Activated CD8-positive, alpha-beta T cell treated with anti-CD3 and anti-CD28 coated beads, Interleukin-2, amount 10 ng/mL, durations not matched to agents 7 days and 5 days (primary cell): ENCODE measurements at regions not wholly inside any gene's neighbourhood (a gene's known extent, or its start where the extent isn't known, plus 50 kb on each side); places are given as distances from the start of the nearest gene placed in this dataset.

ENCODE experiments used
- ATAC-seq: fragments of 150-1000 bp; cut with Tn5 transposase; one replicate; pipeline ENCODE4 v1.10.0; 2021; ENCODE audit warnings: moderate library complexity
- CTCF ChIA-PET: fragments of 350-600 bp; sonication (Branson Sonifier 250); formaldehyde crosslinking; loops from one replicate; lab custom pipeline; 2021; ENCODE audit warnings: antibody characterized with exemption; lab: Charles Lee
- POLR2A ChIA-PET: fragments of 350-600 bp; sonication (Branson Sonifier 250); formaldehyde crosslinking; loops from one replicate; lab custom pipeline; 2021; ENCODE audit warnings: antibody characterized with exemption; lab: Charles Lee
- DNase-seq: peaks from one replicate; pipeline ENCODE4 v3.0.0-alpha.2; 2020
- H3K27ac Mint-ChIP-seq: one replicate; pipeline ENCODE4 v1.8.0; 2021; ENCODE audit warnings: mild to moderate bottlenecking, mixed read lengths
- H3K27me3 Mint-ChIP-seq: one replicate; pipeline ENCODE4 v1.8.0; 2021; ENCODE audit warnings: low read depth, mixed read lengths
- H3K36me3 Mint-ChIP-seq: one replicate; pipeline ENCODE4 v1.8.0; 2021; ENCODE audit warnings: low read depth, mixed read lengths
- H3K4me1 Mint-ChIP-seq: one replicate; pipeline ENCODE4 v1.8.0; 2021; ENCODE audit warnings: low read depth, mixed read lengths
- H3K4me3 Mint-ChIP-seq: one replicate; pipeline ENCODE4 v1.8.0; 2021; ENCODE audit warnings: mild to moderate bottlenecking, mixed read lengths
- H3K9me3 Mint-ChIP-seq: one replicate; pipeline ENCODE4 v1.8.0; 2022; ENCODE audit warnings: mixed read lengths; ENCODE audit not compliant: insufficient read depth

DNA sequence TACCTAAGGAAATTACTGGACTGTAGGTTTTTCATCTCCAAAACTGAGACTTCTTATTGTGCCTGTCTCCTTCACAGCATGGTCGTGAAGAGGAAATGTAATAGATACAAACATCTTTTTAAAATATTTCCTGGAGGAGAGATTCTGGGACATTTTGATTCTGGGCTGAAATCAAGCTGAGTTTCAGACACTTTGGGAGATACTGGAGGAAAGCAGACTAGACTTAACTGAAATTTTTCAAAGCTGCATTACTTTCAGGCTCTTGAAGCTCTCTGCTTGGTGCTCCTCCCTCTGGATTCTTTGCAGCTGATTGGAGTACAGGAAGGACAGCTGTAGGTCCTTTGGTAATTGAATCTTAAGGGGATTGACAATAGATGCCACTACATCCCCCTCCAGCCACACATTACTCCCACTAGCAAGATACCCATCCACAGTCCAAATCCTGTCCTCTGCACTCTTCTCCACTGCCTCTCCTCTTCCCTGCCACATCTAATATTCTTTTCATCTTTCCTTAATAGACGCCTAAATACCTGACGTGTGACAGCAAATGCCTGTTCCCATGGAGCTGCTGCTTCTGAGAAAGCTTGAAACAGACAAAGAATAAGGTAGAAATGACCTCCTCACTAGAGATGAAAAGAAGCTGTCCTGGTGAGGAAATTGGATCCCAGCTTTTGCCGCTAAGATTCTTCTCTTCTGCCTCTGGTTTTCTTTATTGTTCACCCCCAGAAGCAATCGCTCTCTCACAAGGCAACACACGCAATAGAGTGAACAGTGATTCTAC lies 111.5 kb upstream of the PHYHIPL start:
- POLR2A ChIA-PET, result interaction anchor here (0.6 kb wide), 1 partner anchor 77 kb away, joined by 3 read pairs; no protein-coding TSS in a partner anchor

GRCh38 chr10:59068581-59069191 lies 107.8 kb upstream of the PHYHIPL start:
- Mint-ChIP-seq H3K36me3 (no peaks in the 10 kb centered on the region), H3K27ac (no peak overlapping the region), H3K9me3 (no peaks in the 10 kb centered on the region), H3K27me3 (no peaks in the 10 kb centered on the region), H3K4me3 (no peak overlapping the region), H3K4me1 (no peaks in the 10 kb centered on the region)
- DNase-seq (no peak), ATAC-seq (no peak)
- ChIA-PET POLR2A (no interaction called here), CTCF (no interaction called here)

More for the DNA sequence above, 111.5 kb upstream of the PHYHIPL start:
- H3K27me3 Mint-ChIP-seq, result no peaks in the 10 kb centered on the region
- CTCF ChIA-PET, result no interaction called here
- no peaks in the 10 kb centered on the region for H3K9me3 Mint-ChIP-seq
- H3K4me3 Mint-ChIP-seq, result no peak overlapping the region
- ATAC-seq, result no peak
- no peak for DNase-seq
- H3K4me1 Mint-ChIP-seq, result no peaks in the 10 kb centered on the region
- no peak overlapping the region for H3K27ac Mint-ChIP-seq
- no peaks in the 10 kb centered on the region for H3K36me3 Mint-ChIP-seq

DNA sequence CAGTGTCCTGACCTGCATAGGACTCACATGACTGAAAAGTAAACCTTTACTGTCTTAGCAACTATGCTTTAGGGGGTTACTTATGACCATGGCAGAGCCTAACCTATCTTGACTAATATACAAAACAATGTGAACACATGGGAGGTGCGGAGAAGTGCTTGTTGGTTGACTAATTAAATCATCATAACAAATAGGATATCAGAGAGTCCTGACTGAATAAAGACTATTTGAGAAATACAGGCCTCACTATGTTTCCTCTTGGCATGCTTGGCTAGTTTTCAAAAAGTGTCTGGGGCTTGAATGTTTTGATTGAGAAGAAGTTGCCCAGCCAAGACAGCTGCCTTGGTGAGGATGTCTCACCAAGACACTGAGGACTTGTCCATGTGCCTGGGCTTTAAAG lies 104.4 kb upstream of the PHYHIPL start:
- H3K27ac Mint-ChIP-seq, result no peak overlapping the region
- DNase-seq (no peak), ATAC-seq (no peak)
- POLR2A ChIA-PET, result no interaction called here
- no peaks in the 10 kb centered on the region for H3K27me3 Mint-ChIP-seq
- no peaks in the 10 kb centered on the region for H3K4me1 Mint-ChIP-seq
- no peaks in the 10 kb centered on the region for H3K9me3 Mint-ChIP-seq
- H3K36me3 Mint-ChIP-seq, result no peaks in the 10 kb centered on the region
- H3K4me3 Mint-ChIP-seq, result no peak overlapping the region
- CTCF ChIA-PET, result no interaction called here

DNA sequence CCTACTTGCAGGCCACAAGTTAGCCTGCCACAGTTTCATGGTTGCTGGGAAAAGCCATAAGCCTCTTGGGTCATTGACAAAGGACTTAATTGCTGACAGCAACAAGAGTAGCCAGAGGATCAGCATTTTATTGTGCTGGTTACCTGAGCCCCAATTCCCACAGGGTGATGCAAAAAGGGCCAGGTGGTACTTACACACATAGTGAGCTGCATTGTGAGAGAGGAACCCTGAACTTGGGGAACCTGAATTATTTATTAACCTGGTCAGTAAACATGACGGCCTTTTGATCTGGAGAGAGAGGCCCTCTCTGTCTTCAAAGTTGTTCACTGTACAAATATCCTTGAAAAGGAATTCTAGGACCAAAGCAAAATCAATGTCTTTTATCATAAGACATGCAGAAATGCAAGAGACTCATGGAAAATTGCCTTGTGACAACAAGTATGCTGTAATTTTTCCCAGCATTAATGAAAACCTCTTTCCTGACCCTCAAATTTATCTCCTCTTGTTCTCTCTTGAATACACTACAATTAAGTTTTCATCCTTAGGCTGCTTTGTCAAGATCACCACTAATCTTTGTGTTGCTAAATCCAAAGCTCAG lies 102.9 kb upstream of the PHYHIPL start:
- H3K4me1 Mint-ChIP-seq, result no peaks in the 10 kb centered on the region
- ChIA-PET CTCF (no interaction called here), POLR2A (no interaction called here)
- DNase-seq (no peak), ATAC-seq (no peak)
- no peaks in the 10 kb centered on the region for H3K36me3 Mint-ChIP-seq
- H3K27ac Mint-ChIP-seq, result no peak overlapping the region
- H3K4me3 Mint-ChIP-seq, result no peak overlapping the region
- no peaks in the 10 kb centered on the region for H3K9me3 Mint-ChIP-seq
- H3K27me3 Mint-ChIP-seq, result no peaks in the 10 kb centered on the region

GRCh38 chr10:59075576-59075975 lies 100.9 kb upstream of the PHYHIPL start:
- Mint-ChIP-seq H3K9me3 (no peaks in the 10 kb centered on the region), H3K4me1 (no peaks in the 10 kb centered on the region), H3K27ac (no peak overlapping the region), H3K4me3 (no peak overlapping the region), H3K27me3 (no peaks in the 10 kb centered on the region), H3K36me3 (no peaks in the 10 kb centered on the region)
- ChIA-PET POLR2A (no interaction called here), CTCF (no interaction called here)
- DNase-seq, result no peak
- ATAC-seq, result no peak

DNA sequence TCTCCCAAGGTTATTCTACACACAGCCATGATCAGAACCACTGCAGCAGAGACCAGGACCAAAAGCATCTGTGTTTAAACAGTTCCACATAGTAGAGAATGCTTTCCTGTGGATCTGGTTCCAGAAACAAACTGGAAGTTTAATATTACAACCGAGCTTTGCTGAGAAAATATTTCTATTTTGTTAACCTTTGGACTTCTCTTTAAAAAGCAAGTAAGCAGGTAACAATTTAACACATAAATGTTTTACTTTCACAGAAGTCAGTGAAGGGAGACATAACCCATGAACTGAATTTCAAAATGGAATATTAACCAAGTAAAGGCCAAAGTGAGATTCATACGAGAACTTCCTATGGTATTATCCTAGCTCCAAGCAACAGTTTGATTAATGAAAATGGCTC lies 98.6 kb upstream of the PHYHIPL start:
- CTCF ChIA-PET, result no interaction called here
- Mint-ChIP-seq H3K4me3 (no peak overlapping the region), H3K9me3 (no peaks in the 10 kb centered on the region), H3K36me3 (no peaks in the 10 kb centered on the region), H3K27ac (no peak overlapping the region), H3K27me3 (no peaks in the 10 kb centered on the region), H3K4me1 (no peaks in the 10 kb centered on the region)
- DNase-seq, result no peak
- POLR2A ChIA-PET, result no interaction called here
- ATAC-seq, result no peak

GRCh38 chr10:59078978-59079377 lies 97.5 kb upstream of the PHYHIPL start:
- Mint-ChIP-seq H3K27me3 (no peaks in the 10 kb centered on the region), H3K4me1 (no peaks in the 10 kb centered on the region), H3K27ac (no peak overlapping the region), H3K36me3 (no peaks in the 10 kb centered on the region), H3K4me3 (no peak overlapping the region), H3K9me3 (no peaks in the 10 kb centered on the region)
- CTCF ChIA-PET, result no interaction called here
- POLR2A ChIA-PET, result no interaction called here
- DNase-seq, result no peak
- no peak for ATAC-seq

DNA sequence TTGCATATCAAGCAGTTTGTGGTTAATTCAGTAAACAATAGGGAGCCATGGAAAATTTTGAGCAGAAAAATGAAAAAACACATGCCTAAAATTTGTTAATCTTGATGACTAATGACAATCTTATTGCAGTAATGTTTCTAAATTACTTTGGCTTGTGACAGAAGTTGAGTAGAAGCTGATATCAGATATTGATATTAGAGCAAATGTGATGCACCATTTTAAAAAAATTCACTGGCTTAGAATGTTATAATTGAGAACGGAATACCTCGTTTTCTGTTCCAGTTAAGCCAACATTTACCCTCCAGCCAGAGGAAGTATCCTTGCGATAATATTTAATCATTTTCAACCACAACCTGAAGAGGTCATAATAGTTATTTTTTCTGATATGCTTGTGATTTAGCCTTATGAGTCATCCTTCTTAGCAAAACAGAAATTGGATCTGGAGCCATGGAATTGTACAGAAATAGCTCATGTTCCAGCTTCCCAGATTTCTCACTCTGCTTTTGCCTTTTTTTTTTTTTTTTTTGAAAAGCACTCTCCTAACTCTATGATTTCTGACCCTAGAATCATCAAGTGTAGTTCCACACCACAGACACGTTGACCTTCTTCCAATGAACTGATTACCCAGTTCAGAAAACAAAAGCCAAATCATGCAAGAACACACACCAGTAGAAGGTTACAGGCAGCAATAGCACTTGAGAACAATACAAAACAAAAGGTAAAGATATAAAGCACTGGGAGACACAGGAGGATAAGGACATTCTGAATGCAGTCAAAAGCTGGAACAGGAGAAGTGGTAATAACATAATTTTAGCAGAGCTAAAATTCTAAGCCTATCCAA lies 96.8 kb upstream of the PHYHIPL start:
- Mint-ChIP-seq H3K36me3 (no peaks in the 10 kb centered on the region), H3K9me3 (no peaks in the 10 kb centered on the region), H3K4me1 (no peaks in the 10 kb centered on the region), H3K27me3 (no peaks in the 10 kb centered on the region), H3K27ac (no peak overlapping the region), H3K4me3 (no peak overlapping the region)
- POLR2A ChIA-PET, result no interaction called here
- ATAC-seq (no peak), DNase-seq (no peak)
- CTCF ChIA-PET, result no interaction called here

- CTCF ChIA-PET, result no interaction called here
- no peak for ATAC-seq
Observed at GRCh38 chr10:59082249-59082648, 94.2 kb upstream of the PHYHIPL start.

GRCh38 chr10:59085054-59085453 lies 91.4 kb upstream of the PHYHIPL start:
- ChIA-PET POLR2A (no interaction called here), CTCF (no interaction called here)
- DNase-seq (no peak), ATAC-seq (no peak)
- H3K36me3 Mint-ChIP-seq, result no peaks in the 10 kb centered on the region
- no peak overlapping the region for H3K27ac Mint-ChIP-seq
- H3K4me1 Mint-ChIP-seq, result no peaks in the 10 kb centered on the region
- no peak overlapping the region for H3K4me3 Mint-ChIP-seq
- H3K9me3 Mint-ChIP-seq, result no peaks in the 10 kb centered on the region
- no peaks in the 10 kb centered on the region for H3K27me3 Mint-ChIP-seq

More at GRCh38 chr10:59082249-59082648, 94.2 kb upstream of the PHYHIPL start:
- DNase-seq, result no peak
- POLR2A ChIA-PET, result no interaction called here
- no peak overlapping the region for H3K27ac Mint-ChIP-seq
- H3K4me1 Mint-ChIP-seq, result no peaks in the 10 kb centered on the region
- no peaks in the 10 kb centered on the region for H3K27me3 Mint-ChIP-seq
- H3K36me3 Mint-ChIP-seq, result no peaks in the 10 kb centered on the region
- H3K9me3 Mint-ChIP-seq, result no peaks in the 10 kb centered on the region
- no peak overlapping the region for H3K4me3 Mint-ChIP-seq

- no peak for ATAC-seq
- no peaks in the 10 kb centered on the region for H3K27me3 Mint-ChIP-seq
- no peak overlapping the region for H3K27ac Mint-ChIP-seq
- no peak for DNase-seq
- no peaks in the 10 kb centered on the region for H3K9me3 Mint-ChIP-seq
- no peak overlapping the region for H3K4me3 Mint-ChIP-seq
- ChIA-PET CTCF (no interaction called here), POLR2A (no interaction called here)
- H3K36me3 Mint-ChIP-seq, result no peaks in the 10 kb centered on the region
- H3K4me1 Mint-ChIP-seq, result no peaks in the 10 kb centered on the region
Observed at GRCh38 chr10:59085711-59086502, 90.5 kb upstream of the PHYHIPL start.
